ENCODE measurements at regions not wholly inside any gene's neighbourhood (a gene's known extent, or its start where the extent isn't known, plus 50 kb on each side); places are given as distances from the start of the nearest gene placed in this dataset.

- TF ChIP-seq, protein P1, sequence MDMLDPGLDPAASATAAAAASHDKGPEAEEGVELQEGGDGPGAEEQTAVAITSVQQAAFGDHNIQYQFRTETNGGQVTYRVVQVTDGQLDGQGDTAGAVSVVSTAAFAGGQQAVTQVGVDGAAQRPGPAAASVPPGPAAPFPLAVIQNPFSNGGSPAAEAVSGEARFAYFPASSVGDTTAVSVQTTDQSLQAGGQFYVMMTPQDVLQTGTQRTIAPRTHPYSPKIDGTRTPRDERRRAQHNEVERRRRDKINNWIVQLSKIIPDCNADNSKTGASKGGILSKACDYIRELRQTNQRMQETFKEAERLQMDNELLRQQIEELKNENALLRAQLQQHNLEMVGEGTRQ (CRISPR knock-in tag; IDR thresholded peaks at IDR 0.05): peak; percentile 70
- TF ChIP-seq TFE3 (CRISPR knock-in tag; IDR thresholded peaks at IDR 0.05): peak; percentile 69
- TF ChIP-seq MBD2 (IDR thresholded peaks at IDR 0.05; ENCODE audit: borderline replicate concordance, low read depth): no peak
- peak; percentile 80 for TF ChIP-seq RAD51 (IDR thresholded peaks at IDR 0.05; ENCODE audit: borderline replicate concordance, low read depth)
- no peak for TF ChIP-seq TEAD1 (CRISPR knock-in tag; IDR thresholded peaks at IDR 0.05)
Observed at GRCh38 chr19:14305706-14306105, 75.5 kb upstream of the ADGRE5 start (continued).

DNA sequence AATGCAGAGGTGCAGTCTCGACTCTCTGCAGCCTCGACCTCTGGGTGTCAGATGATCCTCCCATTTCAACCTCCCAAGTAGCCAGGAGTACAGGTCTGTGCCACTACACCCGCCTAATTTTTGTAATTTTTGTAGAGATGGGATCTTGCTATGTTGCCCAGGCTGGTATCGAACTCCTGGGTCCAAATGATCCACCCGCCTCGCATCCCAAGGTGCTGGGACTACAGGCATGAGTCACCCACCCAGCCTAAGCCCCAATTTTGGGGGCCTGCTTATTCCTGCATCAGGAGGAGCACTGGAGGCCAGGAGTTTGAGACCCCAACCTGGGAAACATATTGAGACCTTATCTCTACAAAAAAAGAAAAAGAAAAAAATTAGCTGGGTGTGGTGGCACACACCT lies 80.1 kb upstream of the ADGRE5 start:
- H3K36me3 ChIP-seq (ENCODE audit: control insufficient read depth, insufficient read depth, low read length): no peaks in the 10 kb centered on the region
- DNase-seq (ENCODE audit: extremely low read depth in 1 of 4, low spot score in 3 of 4) (no peak), FAIRE-seq (no peak), ATAC-seq (no peak)
- in situ Hi-C loops (cut with MboI) (no loop called here), intact Hi-C loops (cut with micrococcal nuclease) (no loop called here)
- no peak overlapping the region for H3K27ac ChIP-seq (ENCODE audit: extremely low read depth, low read depth, low read length)
- H4K20me1 ChIP-seq (replicated peaks; ENCODE audit: control insufficient read depth, insufficient read depth, low read length): no peaks in the 10 kb centered on the region
- H3K9ac ChIP-seq (ENCODE audit: insufficient read depth in 1 of 2, low read depth in 2 of 2, low read length in 2 of 2): no peak overlapping the region
- peaks cover 2 to 12% of the 10 kb centered on the region in 2 experiments; a peak in 3 of 5 replicates for H3K27me3 ChIP-seq (ENCODE audit: control insufficient read depth in 2 of 2, insufficient read depth in 2 of 2, low read length in 2 of 2)
- no peaks in the 10 kb centered on the region; a peak in 1 of 5 replicates for H3K4me1 ChIP-seq (replicated peaks in 1 of 2; ENCODE audit: control insufficient read depth in 2 of 2, insufficient read depth in 2 of 2, low read length in 2 of 2)
- POLR2A ChIA-PET: no interaction called here
- CTCF ChIA-PET (ENCODE audit: low intra/inter-chr PET ratio): no interaction called here
- H2AFZ ChIP-seq (ENCODE audit: low read depth, low read length): no peak overlapping the region
- no peak overlapping the region for H3K4me3 ChIP-seq
- no peaks in the 10 kb centered on the region for H3K9me1 ChIP-seq (ENCODE audit: control insufficient read depth, insufficient read depth, low read length)
- no TSS peak for BruUV-seq (replicated peaks)
- peak; percentile 93 for TF ChIP-seq ZNF121 (CRISPR knock-in tag; conservative IDR thresholded peaks at IDR 0.05)
- TF ChIP-seq, protein P2, sequence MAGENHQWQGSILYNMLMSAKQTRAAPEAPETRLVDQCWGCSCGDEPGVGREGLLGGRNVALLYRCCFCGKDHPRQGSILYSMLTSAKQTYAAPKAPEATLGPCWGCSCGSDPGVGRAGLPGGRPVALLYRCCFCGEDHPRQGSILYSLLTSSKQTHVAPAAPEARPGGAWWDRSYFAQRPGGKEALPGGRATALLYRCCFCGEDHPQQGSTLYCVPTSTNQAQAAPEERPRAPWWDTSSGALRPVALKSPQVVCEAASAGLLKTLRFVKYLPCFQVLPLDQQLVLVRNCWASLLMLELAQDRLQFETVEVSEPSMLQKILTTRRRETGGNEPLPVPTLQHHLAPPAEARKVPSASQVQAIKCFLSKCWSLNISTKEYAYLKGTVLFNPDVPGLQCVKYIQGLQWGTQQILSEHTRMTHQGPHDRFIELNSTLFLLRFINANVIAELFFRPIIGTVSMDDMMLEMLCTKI (IDR thresholded peaks at IDR 0.05; ENCODE audit: partially characterized antibody): no peak
- no peak for TF ChIP-seq POLR2B (IDR thresholded peaks at IDR 0.05; ENCODE audit: low read depth, partially characterized antibody)
- peak; percentile 24 for TF ChIP-seq RBM25 (IDR thresholded peaks at IDR 0.05; ENCODE audit: low read depth, low read length, severe bottlenecking)
- TF ChIP-seq PATZ1 (CRISPR knock-in tag; IDR thresholded peaks at IDR 0.05; ENCODE audit: borderline replicate concordance): no peak
- no peak for TF ChIP-seq NUFIP1 (IDR thresholded peaks at IDR 0.05; ENCODE audit: partially characterized antibody)
- H3K4me2 ChIP-seq (ENCODE audit: insufficient read depth, low read length): no peak overlapping the region
- no peaks in the 10 kb centered on the region for H3K79me2 ChIP-seq (ENCODE audit: control insufficient read depth, insufficient read depth, low read length)
- WGBS (ENCODE audit: insufficient coverage, low coverage, missing lambda C conversion rate): 15% methylated on average over 6 of the region's 6 CpGs
- no peaks in the 10 kb centered on the region for H3K9me3 ChIP-seq (replicated peaks; ENCODE audit: control insufficient read depth, insufficient read depth, low read depth, low read length)

Measured in K562 (cell line).